ENCODE measurements at regions not wholly inside any gene's neighbourhood (a gene's known extent, or its start where the extent isn't known, plus 50 kb on each side); places are given as distances from the start of the nearest gene placed in this dataset.
"Not testable (repeated sequence)": the region's sequence is repeated elsewhere in the genome, so short reads cannot be mapped to it uniquely, and the experiment has no call there.

- H3K4me1 ChIP-seq, result no peaks in the 10 kb centered on the region
- TF ChIP-seq CTCF (IDR thresholded peaks at IDR 0.05), result no peak
- H3K27me3 ChIP-seq, result no peaks in the 10 kb centered on the region
- no peak overlapping the region for H3K27ac ChIP-seq
- H3K9ac ChIP-seq (ENCODE audit: low read depth in 2 of 2, low read length in 2 of 2), result no peak overlapping the region
- no peaks in the 10 kb centered on the region for H3K9me3 ChIP-seq
- H3K4me3 ChIP-seq, result no peak overlapping the region
- no peaks in the 10 kb centered on the region for H3K36me3 ChIP-seq
- no peak for DNase-seq
- intact Hi-C loops (cut with DNase I), result no loop called here
These were observed 752.7 kb upstream of the MGAT4C start for GRCh38 chr12:87008785-87009384.

- Histone ChIP-seq H3K36me3 (no peaks in the 10 kb centered on the region), H3K9ac (ENCODE audit: low read depth in 2 of 2, low read length in 2 of 2) (no peak overlapping the region), H3K27ac (no peak overlapping the region), H3K9me3 (no peaks in the 10 kb centered on the region), H3K27me3 (no peaks in the 10 kb centered on the region), H3K4me3 (no peak overlapping the region), H3K4me1 (no peaks in the 10 kb centered on the region)
- no peak for TF ChIP-seq CTCF (IDR thresholded peaks at IDR 0.05)
- intact Hi-C loops (cut with DNase I), result no loop called here
- no peak for DNase-seq
These were observed 744.9 kb upstream of the MGAT4C start for GRCh38 chr12:87001102-87001501.

- no peaks in the 10 kb centered on the region for H3K4me1 ChIP-seq
- no peaks in the 10 kb centered on the region for H3K9me3 ChIP-seq
- DNase-seq, result no peak
- no peak overlapping the region for H3K27ac ChIP-seq
- TF ChIP-seq CTCF (IDR thresholded peaks at IDR 0.05), result no peak
- H3K4me3 ChIP-seq, result no peak overlapping the region
- H3K9ac ChIP-seq (ENCODE audit: low read depth in 2 of 2, low read length in 2 of 2), result no peak overlapping the region
- H3K27me3 ChIP-seq, result no peaks in the 10 kb centered on the region
- intact Hi-C loops (cut with DNase I), result no loop called here
- H3K36me3 ChIP-seq, result no peaks in the 10 kb centered on the region
These were observed 729.1 kb upstream of the MGAT4C start for GRCh38 chr12:86985298-86985697.

- H3K4me1 ChIP-seq; DNase-seq; H3K27me3 ChIP-seq; H3K9me3 ChIP-seq; H3K27ac ChIP-seq; H3K4me3 ChIP-seq; H3K36me3 ChIP-seq; H3K9ac ChIP-seq (ENCODE audit: low read depth in 2 of 2, low read length in 2 of 2); intact Hi-C loops (cut with DNase I): not testable (repeated sequence)
These were observed 714.4 kb upstream of the MGAT4C start for GRCh38 chr12:86970595-86970994.

GRCh38 chr12:86959766-86960458 is 703.7 kb upstream of the MGAT4C start:
- no peak for TF ChIP-seq CTCF (IDR thresholded peaks at IDR 0.05)
- no peaks in the 10 kb centered on the region for H3K9me3 ChIP-seq
- no peak overlapping the region for H3K9ac ChIP-seq (ENCODE audit: low read depth in 2 of 2, low read length in 2 of 2)
- no peaks in the 10 kb centered on the region for H3K4me1 ChIP-seq
- intact Hi-C loops (cut with DNase I), result no loop called here
- no peak overlapping the region for H3K27ac ChIP-seq
- no peak overlapping the region for H3K4me3 ChIP-seq
- no peaks in the 10 kb centered on the region for H3K36me3 ChIP-seq
- no peaks in the 10 kb centered on the region for H3K27me3 ChIP-seq
- no peak for DNase-seq

- intact Hi-C loops (cut with DNase I), result no loop called here
- Histone ChIP-seq H3K4me1 (no peaks in the 10 kb centered on the region), H3K4me3 (no peak overlapping the region), H3K9me3 (no peaks in the 10 kb centered on the region), H3K27me3 (no peaks in the 10 kb centered on the region), H3K27ac (no peak overlapping the region), H3K9ac (ENCODE audit: low read depth in 2 of 2, low read length in 2 of 2) (no peak overlapping the region), H3K36me3 (no peaks in the 10 kb centered on the region)
- DNase-seq, result no peak
- TF ChIP-seq CTCF (IDR thresholded peaks at IDR 0.05), result no peak
These were observed 694.3 kb upstream of the MGAT4C start for GRCh38 chr12:86950444-86950843.
